ENCODE measurements at regions not wholly inside any gene's neighbourhood (a gene's known extent, or its start where the extent isn't known, plus 50 kb on each side); places are given as distances from the start of the nearest gene placed in this dataset.

- DNase-seq (ENCODE audit: low read depth), result no peak
Measured at GRCh38 chr16:80300876-80301275, 239.9 kb upstream of the DYNLRB2 start.

- no peak for DNase-seq (ENCODE audit: low read depth)
Measured at GRCh38 chr16:80300456-80300855, 240.3 kb upstream of the DYNLRB2 start.

GRCh38 chr16:80299416-80299815 is 241.4 kb upstream of the DYNLRB2 start:
- no peak for DNase-seq (ENCODE audit: low read depth)

- DNase-seq (ENCODE audit: low read depth), result no peak
Measured at GRCh38 chr16:80298676-80299075, 242.1 kb upstream of the DYNLRB2 start.

- no peak for DNase-seq (ENCODE audit: low read depth)
Measured at GRCh38 chr16:80296034-80296433, 244.8 kb upstream of the DYNLRB2 start.

- no peak for DNase-seq (ENCODE audit: low read depth)
Measured at GRCh38 chr16:80294172-80294571, 246.6 kb upstream of the DYNLRB2 start.

- no peak for DNase-seq (ENCODE audit: low read depth)
Measured at GRCh38 chr16:80288616-80289015, 252.2 kb upstream of the DYNLRB2 start.

- DNase-seq (ENCODE audit: low read depth), result no peak
Measured at GRCh38 chr16:80287674-80288073, 253.1 kb upstream of the DYNLRB2 start.

GRCh38 chr16:80285104-80285503 is 255.7 kb upstream of the DYNLRB2 start:
- DNase-seq (ENCODE audit: low read depth), result no peak

- DNase-seq (ENCODE audit: low read depth), result no peak
Measured at GRCh38 chr16:80283466-80284392, 257.1 kb upstream of the DYNLRB2 start.

GRCh38 chr16:80280557-80280956 is 260.2 kb upstream of the DYNLRB2 start:
- no peak for DNase-seq (ENCODE audit: low read depth)

- no peak for DNase-seq (ENCODE audit: low read depth)
Measured at GRCh38 chr16:80279656-80280055, 261.1 kb upstream of the DYNLRB2 start.

GRCh38 chr16:80277182-80277581 is 263.6 kb upstream of the DYNLRB2 start:
- DNase-seq (ENCODE audit: low read depth), result no peak

GRCh38 chr16:80274576-80275191 is 266.1 kb upstream of the DYNLRB2 start:
- no peak for DNase-seq (ENCODE audit: low read depth)

- DNase-seq (ENCODE audit: low read depth), result no peak
Measured at GRCh38 chr16:80273635-80274538, 266.9 kb upstream of the DYNLRB2 start.

- no peak for DNase-seq (ENCODE audit: low read depth)
Measured at GRCh38 chr16:80265624-80266306, 275.0 kb upstream of the DYNLRB2 start.

- no peak for DNase-seq (ENCODE audit: low read depth)
Measured at GRCh38 chr16:80263848-80264694, 276.7 kb upstream of the DYNLRB2 start.

- DNase-seq (ENCODE audit: low read depth), result no peak
Measured at GRCh38 chr16:80263181-80263823, 277.5 kb upstream of the DYNLRB2 start.

- no peak for DNase-seq (ENCODE audit: low read depth)
Measured at GRCh38 chr16:80260906-80261311, 279.9 kb upstream of the DYNLRB2 start.

GRCh38 chr16:80259290-80259805 is 281.4 kb upstream of the DYNLRB2 start:
- no peak for DNase-seq (ENCODE audit: low read depth)

Measured in T follicular helper cell (primary cell).